ENCODE measurements at regions not wholly inside any gene's neighbourhood (a gene's known extent, or its start where the extent isn't known, plus 50 kb on each side); places are given as distances from the start of the nearest gene placed in this dataset.
A peak's percentile ranks its signal among the peaks of the same experiment; 100 is the strongest.

DNA sequence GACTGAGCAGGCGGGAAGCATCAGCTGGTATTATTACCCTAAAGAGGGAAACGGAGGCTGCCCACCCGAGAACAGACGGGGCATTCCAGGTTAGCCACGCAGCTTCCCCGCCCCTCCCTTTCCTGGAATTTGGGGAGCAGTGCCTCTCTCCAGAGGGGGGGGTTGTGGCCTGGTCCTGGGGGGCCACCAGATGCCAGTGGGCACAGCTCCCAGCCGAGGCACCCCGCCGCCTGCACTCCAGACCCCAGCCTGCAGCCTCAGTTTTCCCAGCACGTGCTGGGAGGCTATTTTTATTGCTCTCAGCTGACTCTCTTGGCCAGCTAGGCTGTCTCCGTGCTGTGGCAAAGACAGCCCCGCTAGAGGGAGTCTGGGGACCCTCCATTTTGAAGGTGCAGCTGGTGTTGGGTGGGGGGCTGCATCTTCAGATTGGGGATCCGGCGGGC, 62.7 kb upstream of the GSE1 start:
- no peak for DNase-seq

DNA sequence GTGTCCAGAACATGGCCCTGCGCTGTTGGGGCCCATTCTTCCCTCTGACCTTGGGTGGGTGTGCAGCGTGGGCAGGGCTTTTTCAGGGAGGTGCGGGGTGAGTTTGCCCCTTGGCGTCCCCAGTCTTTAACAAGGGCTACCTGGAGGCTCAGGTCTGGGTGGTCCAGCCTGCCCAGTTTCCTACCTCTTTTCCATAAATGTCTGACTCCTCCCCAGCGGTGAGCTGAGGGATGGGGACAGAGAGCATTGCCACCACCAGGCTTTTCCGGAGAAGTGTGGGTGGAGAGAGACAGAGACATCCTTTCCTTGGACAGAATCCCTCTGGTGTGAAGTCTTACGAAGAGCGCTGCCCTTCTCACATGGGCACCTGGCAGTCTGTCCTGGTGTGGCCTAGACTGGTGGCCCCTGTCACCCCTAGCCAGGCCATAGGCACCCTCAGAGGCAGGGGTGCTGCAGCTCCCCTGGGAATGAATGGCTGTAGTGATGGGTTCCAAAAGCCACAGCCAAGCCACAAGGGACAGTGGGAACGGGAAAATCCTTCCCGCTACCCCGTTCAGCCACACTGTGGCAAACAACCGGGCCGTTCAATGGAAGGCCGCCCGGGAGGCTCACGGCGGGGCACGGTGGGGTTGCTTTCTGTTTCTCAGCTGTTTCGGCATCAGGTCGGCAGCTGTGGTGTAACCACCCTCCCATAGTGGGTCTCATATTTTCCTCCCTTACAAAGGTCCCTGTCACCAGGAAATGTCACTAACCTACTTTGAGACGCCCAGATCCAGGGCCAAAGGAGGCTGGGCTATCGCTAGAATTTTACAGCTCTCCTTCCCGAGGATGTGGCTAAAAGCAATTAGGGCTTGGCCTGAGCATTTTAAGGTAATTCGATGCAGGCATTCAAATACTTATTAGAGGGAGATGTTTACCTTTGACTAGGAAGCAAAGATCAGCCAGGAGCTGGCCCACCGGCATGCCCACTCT, 61.9 kb upstream of the GSE1 start:
- DNase-seq = no peak

DNA sequence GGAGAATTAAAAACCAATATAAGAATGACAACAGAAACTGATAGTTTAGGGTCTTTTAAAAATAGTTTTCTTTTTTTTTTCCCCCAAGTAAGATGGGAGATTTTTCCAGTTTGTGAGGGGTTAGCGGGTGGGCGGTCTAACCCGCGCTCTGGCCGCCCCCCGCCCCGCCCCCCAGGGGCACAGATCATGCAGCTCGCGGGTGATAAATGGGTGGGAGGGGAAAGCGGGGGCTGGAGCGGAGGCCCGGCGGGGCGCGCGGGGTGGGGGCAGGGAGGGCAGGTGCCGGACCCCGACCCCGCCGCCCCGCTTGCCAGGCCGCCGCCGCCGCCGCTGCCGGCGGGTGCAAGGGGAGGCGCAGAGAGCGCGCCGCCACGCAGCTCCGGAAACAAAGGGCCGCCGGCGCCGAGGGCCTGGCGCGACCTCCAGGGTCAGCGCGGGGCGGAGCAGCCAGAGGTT, 60.1 kb upstream of the GSE1 start:
- no peak for DNase-seq

DNA sequence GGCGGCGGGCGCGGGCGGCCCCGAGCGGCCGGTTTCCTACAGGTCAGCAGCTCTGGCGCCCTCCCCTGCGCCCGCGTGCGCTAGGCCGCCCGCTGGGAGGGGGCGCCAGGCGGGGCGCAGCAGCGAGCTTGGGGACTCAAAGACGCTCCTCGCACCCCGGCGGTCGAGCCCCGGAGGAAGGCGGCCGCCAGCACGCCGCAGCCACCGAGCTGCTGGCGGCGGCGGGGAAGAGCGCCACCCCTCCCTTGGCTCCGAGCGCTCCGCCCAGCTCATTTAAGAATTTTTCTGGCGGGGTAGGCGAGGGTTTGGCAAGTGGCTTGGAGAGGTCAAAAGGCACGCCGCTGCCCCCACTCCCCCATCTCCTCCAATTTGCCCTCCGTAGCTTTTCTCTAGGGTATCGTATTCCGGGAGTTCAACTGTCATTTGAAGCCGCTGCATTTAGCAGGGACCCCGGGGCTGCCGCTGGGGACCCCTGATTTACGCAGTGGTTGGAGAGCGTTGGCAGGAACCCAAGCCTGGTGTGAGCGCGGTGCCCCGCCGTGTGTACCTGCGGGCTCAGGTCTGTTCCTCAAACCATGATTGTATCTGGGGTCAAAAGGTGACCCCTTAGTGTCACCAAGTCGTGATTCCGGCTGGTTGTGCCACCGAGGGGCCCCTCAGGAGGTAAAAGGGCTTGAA, 59.5 kb upstream of the GSE1 start:
- DNase-seq = no peak

DNA sequence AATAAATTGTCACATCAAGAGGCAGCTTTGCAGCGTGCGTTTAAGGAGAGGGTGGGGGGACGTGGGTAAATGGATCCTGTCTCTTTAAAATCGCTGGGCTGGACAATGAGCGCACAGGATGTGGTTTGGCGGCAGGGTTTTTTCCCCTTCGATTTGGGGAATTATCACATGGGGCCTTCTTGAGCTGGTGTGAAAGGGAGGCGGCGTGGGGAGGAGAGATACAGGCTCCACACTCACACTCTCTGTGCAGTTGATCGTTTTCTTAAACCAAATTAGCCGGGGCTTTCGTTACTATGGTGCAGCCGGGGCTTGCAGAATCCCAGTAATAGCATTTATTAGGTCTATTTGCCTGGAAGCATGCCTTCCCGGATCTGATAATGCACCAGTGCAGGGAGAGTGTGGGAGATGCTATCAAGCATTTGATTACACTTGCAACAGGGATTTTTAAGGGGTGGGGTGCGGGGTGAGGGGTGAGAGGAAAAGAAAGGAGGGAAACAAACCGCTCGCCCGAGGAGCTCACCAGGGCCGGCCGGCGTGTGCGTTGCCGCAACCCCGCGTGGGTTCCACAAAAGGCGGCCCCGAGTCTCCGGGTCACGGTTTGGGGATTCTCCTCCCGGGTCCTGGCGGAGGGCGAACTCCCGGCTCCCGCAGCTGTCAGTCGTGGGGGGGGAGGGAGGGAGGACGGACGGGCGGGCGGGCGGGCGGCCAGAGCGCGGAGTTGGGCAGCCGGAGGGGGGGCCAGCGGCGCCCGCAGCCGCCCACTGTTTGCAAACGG, 58.8 kb upstream of the GSE1 start:
- DNase-seq = peak; percentile 65

DNA sequence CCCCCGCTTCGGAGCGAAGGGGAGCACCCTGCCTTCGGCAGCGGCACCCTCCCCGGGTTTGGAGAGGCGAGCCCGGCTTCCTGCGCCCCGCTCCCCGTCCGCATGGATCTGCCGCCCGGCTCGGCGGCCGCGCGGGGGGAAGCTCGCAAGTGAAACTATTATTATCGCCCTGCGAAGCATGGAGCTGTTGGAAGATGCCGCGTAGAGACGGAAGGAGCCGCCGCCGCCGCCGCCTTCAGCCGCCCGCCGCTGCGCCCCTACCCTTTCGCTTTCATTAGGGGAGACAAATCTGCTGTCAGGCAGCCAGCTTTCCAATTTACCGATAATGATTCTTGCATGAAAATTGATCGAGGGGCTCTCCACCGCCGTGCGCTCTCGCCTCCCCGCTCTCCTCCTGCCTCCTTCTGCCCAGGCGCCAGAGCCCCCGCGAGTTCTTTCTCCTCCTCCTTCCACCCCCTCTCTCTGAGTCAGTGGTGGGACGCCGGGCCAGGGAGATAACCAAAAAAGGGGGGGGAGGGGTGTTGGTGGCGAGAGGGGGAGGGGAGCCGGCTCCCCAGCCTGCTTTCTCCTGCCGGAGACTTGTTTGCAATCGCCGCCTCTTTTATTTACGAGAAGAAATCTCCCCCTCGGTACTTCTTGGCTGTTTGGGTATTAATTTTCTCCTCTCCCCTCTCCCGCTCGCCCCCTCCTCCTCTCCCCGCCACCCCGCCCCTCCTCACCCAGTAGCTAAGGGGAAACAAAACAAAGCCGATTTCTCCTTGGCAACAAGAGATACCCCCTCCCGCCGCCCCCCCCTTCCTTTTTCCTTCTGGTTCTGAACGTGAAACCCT, 58.0 kb upstream of the GSE1 start:
- no peak for DNase-seq

DNA sequence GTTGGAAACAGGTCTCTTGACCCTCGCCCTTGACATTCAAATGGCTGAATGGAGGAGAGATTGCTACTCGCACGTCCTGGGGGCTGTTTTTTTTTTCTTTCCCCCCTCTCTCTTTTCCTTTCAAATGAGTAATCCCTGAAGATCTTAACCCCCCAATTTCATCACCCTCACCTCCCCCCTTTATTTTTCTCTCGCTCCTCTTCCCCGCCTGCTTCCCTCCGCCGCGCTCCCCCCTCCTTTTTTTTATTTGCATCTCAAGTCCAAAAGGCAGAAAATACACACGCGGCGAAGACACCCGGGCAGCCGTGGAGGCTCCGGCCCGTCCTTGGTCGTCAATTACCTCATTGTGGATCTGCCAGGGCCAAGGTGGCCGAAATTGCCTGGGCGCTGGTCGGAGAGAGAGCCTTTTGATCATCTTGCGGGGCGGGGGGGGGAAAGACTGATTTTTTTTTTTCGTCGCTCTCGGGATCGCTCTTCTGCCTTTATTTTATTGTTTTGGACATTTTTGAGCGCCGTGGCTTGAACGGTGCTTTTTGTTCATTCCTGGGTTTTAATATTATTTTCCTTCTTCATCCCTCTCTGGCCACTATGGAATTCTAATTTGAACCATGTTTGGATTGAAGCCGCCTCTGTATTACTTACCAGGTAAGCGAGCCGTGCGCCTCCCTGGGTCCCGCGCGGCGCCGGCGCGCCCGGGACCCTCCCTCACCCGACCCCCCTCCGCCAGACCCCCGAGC, 57.2 kb upstream of the GSE1 start:
- DNase-seq = no peak

DNA sequence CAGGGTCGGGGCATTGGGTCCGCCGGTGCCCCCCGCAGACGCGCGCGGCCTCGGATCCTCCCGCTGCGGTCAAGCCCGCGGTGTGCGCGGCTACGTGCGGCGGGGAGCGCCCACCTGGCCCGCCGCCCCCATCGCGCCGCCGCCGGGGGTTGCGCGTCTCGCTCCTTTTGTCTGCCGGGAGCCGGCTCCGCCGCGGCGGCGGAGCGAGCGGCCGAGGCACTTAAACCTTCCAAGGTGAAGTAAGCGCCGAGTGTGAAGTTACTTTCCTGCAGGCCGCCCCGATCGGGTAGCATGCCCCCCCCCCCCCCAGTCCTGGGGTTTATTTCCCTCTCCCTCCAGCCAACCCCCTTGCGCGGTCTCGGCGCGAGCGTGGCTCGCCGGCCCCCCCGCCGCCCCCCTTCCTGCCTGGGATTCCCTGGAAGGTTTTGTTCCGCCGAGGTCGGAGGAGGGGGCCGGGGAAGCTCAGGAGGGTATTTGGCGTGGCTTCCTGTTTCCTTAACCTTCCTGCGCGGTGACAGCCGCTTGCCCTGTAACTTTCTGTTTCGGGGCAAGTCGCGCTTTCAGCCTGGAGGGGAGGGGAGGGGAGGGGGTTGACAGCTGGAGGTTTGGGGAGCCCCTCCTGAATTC, 56.6 kb upstream of the GSE1 start:
- no peak for DNase-seq

DNA sequence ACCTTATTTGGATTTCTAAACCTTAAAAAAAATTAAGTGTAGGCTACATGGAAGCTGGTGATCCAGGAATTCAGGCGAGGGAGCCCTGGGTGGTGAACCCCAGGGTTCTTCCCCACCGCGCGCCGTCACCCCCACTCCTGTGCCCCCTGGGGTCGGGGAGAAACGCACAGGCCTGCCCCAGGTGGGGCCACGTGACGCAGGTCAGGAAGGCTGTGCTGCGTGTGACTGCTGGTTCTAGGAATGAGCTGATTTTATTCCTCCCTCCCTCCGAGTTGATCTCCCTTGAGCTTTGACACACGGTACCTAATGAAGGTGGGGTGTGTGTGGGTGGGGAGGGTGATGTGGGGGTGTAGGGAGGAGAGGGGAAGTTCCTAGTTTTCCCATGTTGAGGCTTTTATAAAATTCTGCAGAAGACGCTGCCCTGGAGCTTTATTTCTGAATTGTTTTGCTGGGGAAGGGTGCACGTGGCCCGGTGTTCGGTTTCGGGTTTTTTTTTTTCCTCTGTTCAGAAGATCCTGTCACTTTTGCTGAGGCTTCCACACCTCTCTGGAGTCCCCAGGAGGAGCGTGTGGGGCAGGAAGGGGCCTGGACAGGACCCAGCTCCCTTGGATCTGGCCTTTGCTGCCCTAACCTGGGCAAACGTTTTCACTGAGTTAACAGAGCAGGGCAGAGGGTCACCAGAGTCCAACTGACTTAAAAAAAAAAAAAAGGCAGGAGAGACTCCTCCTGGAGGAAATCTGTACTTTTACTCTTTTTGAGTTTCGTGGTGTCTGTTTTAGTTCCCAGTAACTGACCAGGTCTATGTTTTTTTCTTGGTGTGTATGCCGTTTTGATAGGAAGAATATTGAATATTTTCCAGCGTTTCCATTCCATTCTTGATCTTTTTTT, 55.8 kb upstream of the GSE1 start:
- no peak for DNase-seq

DNA sequence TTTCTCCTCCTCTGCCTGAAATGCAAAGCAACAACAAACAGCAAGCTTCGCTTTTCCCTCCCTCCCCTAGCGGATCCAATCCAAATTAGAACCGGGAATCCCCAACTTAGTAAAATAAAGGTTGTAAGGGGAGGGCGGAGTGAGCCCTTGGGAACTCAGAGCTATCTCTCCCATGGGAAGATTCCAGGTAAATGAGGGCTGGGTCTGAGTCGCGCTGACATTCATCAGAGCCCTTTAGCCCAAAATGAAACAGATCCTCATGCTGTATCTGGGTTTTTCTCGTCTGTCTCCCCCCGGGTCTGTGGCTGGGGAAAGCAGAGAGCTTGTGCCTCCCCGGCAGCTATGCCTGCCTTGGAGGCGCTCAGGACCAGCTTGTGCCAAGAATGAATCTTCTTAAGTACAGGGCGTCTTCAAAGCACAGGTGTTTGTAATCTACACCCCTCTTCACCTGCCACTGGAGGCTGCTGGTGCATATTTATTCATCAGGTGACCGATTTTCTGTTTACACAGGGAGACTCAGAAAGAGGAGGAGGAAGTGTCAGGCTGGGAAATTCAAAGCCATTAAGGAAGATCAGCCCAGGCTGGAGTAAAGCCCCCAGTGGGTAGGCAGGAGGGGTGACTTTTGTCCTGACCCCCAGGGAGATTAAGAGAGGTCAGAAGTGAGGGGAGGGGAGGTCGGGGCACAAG, 55.0 kb upstream of the GSE1 start:
- no peak for DNase-seq

DNA sequence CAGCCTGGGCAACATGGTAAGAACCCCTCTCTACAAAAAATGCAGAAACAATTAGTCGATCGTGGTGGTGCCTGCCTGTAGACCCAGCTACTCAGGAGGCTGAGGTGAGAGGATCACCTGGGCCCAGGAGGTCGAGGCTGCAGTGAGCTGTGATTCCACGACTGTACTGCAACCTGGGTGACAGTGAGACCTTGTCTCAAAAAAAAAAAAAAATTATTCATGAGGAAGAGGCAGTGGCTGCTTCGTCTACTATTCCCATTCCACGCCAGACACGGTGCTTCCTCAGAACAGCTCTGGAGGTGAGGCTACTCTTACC, 52.2 kb upstream of the GSE1 start:
- no peak for DNase-seq

DNA sequence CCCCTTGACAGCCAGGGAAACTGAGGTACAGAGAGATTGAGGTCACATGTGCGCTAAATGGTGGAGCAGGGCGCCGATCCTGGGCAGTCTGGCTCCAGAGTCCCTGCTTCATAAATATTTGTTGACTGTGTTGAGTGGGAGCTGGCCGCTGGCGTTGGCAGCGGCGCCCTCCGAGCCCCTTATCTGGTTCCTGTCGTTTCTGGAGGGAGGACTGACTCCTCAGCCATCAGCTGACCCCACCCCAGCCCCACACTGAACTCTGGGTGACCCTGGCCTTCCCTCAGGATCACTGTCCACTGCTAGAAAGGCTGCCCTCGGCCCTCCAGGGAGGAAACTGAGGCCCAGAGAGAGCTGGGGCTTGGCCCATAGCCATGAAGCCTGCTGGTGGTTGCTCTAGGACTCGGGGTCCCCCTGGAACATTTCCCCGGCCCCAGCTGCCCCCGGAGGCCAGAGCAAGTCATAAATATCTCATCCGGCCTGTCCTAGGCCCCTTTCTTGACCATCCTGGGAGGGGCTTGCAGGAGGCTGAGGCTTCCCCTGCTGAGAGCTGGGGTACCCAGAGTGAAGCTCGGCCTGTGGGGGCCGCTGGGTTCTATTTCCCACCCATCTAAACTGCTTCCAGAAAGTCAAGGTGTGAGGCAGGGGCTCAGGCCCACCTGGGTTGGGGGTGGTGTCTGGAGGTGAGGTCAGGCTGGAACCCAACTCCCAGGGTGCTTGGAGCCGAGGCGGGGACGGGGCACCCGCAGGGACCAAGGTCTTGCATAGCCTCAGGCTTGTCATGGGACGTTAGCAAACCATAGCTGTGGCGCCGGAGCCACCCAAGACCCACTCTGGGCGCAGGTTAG, 51.7 kb upstream of the GSE1 start:
- DNase-seq = no peak

DNA sequence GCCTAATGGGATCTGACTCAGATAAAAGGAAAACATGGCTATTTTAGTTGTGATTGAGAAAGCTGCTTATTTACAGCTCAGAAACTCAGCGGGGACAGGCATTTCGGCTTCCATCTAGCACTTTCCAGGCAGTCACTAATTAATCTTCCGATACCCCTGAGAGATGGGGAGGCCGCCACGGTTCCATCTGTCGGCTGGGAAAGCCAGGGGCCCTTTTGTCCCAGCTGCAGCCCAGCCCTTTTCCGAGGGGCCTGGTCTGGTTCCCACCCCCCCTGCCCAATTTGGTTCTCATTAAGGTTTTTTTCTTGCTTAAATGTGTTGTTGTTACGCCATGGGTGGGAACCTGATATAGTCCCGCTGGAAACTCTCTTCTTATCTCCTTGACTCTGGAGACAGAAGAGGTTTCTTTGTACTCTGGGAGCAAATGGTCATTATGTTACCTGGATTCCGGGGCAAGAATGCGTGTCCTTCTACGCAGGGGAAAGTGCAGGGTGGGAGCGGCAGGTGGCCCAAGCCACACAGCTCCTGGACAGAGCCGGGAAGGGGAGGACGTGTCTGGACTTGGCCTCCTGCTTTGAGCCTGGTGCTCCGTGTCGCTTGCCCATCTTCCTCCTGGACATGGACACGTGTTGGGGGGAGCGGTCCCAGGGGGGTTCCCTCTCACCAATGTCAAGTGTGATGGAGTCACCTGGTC, 50.9 kb upstream of the GSE1 start:
- peak; percentile 40 for DNase-seq

DNA sequence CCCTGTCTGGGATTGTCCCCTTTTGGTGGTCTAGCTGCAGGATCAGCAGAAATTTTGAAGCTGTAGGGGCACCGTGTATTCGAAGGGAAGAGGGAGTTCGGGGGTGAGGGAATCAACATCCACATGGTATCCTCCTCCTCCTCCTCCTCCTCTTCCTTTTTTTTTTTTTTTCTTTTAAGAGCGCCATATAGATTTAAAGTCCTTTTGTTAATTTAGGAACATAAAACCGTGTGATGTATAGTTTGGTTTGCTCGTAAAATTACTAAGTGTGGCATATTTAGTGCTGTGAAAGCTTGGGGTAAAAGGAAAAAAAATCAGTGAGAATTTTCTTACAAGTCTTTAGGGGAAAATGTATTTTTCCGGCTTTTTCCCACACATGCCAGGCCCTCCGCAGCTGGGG, 50.1 kb upstream of the GSE1 start:
- DNase-seq = no peak

Data from NCI-H1694 treated with DMSO at 0.1 percent for 48 hours (cell line).